HG02852 (cell line): ENCODE measurements at regions not wholly inside any gene's neighbourhood (a gene's known extent, or its start where the extent isn't known, plus 50 kb on each side); places are given as distances from the start of the nearest gene placed in this dataset.
"Not testable (repeated sequence)": the region's sequence is repeated elsewhere in the genome, so short reads cannot be mapped to it uniquely, and the experiment has no call there.

Experiments used
- ATAC-seq: cut with Tn5 transposase; IDR thresholded peaks from one replicate; pipeline ENCODE4 v1.9.1; 2021; ENCODE audit warnings: mild to moderate bottlenecking, moderate library complexity; ENCODE audit not compliant: unreplicated experiment

DNA sequence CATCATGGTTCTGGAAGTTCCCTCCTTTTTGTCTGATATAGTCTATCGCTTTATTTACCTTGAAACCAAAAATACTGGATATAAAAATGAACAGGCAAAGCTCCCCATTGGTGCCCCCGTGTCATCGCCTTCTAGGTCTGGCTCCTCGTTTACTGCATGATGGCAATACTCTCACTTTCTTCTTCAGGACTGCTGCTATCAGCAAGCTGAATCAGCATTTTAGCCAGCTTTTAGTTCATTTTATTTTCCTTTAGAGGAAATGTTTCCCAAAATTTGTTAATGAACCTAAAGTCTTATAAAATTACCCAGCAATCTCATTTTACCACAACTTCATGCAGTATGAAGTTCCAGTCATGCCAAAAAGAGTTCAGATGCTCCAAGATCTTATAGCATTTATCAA is 80.5 kb downstream of the ZIC3 start:
- no peak for ATAC-seq

DNA sequence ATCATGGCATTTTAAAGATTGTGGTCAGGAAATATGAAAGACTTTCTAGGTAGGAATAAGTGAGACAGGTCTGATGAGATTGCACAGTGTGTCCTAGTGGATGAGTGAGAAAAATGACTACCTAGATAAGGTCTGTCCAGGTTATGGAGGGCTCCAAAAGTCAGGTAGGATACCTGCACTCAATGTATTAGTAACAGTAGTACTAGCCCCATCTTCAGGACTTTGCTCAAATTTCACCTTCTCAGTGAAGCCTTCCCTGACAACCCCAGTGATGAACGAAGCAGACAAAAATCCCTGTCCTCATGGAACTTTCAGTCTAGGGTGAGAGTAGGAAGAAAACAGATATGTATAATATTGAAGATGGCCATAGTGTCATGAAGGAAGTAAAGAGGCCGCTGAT is 85.7 kb downstream of the ZIC3 start:
- ATAC-seq, result no peak

DNA sequence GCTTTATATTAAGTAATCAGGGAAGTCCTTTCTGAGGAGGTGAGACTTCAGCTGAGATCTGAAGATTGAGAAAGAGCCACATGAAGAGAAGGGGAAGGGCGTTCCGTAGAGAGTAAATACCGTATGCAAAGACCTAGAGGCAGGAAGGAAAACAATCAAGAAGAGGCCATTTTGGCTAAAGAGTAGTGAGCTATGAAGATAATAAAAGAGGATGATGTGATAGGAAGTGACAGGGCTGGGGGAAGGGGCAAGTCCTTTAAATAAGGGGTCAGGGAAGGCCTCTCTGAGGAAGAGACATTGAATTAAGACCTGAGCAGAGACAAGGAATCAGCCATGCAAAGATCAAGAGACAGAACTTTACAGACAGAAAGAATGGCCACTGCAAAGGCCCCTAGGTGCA is 86.2 kb downstream of the ZIC3 start:
- ATAC-seq, result no peak

DNA sequence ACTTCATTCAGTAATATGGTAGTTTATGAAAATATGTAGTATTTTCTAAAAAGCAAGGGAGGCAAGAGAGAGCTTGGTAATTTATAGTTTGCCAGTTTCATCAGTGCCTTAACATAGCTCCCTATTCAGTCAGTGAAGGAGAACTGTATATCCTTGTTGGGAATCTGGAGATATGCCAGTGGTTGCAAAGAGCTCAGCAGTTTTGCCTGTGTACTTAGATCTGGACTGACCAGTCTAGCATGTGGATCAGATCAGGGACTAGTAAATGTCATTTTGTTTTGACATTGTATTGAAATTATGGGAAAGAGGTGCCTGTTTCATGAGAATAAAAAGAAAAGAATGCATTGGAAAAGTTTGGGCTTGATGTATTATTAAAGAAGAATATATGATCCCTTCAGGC is 88.6 kb downstream of the ZIC3 start:
- ATAC-seq, result no peak

GRCh38 chrX:137667776-137668175 is 101.8 kb downstream of the ZIC3 start:
- no peak for ATAC-seq

DNA sequence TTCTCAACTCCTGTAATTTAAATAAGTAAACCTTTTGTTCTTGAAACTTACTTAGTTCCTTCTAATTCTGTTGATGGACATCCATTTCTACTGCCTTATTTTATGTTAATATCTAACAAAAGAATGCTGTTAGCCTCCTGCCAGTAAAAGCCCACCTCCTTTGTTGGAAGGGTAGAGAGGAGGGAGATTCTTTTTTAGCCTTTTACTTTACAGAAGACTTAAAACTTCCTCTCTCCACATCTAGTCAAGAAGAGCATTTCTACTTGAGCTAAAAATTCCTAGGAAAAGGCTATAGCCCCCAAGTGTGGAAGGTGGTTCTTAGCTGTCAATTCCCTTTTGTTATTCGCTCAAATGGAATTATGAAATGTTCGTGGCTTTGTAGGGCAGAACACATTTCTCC is 118.7 kb downstream of the ZIC3 start:
- ATAC-seq, result no peak

- no peak for ATAC-seq
These were observed 129.5 kb downstream of the ZIC3 start for GRCh38 chrX:137695417-137695816.

DNA sequence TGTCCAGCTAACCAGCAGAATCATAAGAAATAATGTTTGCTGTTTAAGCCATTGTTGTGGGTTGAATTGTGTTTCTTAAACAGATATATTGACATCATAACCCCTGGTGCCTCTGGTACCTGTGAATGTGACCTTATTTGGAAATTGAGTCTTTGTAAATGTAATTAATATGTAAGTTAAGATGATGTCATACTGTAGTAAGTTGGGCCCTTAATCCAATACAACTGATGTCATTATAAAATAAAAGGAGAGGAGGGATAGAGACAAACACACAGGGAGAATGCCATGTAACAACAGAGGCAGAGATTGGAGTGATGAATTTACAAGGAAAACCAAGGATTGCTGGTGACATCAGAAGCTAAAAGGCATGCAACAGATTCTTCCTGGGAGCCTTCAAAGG is 141.4 kb downstream of the ZIC3 start:
- no peak for ATAC-seq

- no peak for ATAC-seq
These were observed 176.9 kb downstream of the ZIC3 start for GRCh38 chrX:137742846-137743245.

GRCh38 chrX:137743414-137743813 is 177.5 kb downstream of the ZIC3 start:
- no peak for ATAC-seq

DNA sequence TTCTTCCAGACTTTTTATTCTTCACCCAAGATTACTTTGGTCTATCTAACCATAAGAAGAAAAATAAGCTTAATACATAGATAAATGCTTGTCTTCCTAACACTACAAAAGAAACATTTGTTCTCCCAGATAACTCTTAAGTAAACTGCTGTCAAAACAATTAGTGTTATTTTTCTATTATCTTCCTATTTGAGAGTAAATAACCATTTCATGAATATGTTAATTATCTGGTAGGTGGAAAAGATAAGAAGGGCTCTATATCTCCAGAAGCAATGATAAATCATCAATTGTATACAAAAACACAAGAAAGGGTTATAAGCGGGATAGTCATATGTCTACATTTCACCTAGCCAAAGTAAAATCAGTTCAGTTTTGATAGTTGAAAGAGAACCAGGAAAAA is 180.4 kb downstream of the ZIC3 start:
- no peak for ATAC-seq

GRCh38 chrX:137747244-137748043 is 181.5 kb downstream of the ZIC3 start:
- no peak for ATAC-seq

DNA sequence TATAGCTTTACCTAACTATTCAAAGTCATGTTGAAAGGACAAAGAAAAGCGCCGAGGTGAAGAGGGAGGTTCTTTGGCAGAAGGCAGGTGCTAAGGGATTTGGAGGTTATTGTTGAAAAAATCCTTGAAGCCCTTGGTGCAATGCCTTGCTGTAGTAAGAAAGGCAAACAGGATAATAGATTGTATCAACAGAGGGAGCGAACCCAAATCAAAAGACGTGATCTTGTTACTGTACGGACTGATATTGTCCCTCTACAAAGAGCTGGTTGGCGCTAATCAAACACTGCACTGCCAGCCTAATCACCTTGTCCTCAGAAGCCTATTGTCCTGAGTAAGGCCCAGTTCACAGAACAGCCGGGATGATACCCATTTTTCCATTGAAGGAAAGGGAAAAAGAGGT is 182.9 kb downstream of the ZIC3 start:
- no peak for ATAC-seq

DNA sequence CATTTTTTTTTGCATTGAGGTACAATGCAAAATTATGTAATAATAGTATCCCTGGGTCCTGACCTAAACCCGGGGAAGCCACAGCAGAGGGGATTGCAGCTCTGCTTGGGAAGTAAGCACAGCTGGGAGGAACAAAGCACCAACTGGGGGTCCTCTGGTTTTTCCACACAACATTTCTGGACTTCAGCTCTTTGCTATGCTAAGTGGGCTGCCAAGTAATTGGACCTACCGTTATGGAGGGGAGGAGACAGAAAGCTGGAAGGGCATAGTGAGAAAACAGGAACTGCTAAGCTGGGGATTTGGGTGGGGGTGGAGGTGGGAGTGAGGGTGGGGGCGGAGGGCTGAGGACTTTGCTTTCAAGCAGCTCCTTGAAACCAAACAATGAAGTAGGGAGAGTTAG is 183.3 kb downstream of the ZIC3 start:
- ATAC-seq, result no peak

DNA sequence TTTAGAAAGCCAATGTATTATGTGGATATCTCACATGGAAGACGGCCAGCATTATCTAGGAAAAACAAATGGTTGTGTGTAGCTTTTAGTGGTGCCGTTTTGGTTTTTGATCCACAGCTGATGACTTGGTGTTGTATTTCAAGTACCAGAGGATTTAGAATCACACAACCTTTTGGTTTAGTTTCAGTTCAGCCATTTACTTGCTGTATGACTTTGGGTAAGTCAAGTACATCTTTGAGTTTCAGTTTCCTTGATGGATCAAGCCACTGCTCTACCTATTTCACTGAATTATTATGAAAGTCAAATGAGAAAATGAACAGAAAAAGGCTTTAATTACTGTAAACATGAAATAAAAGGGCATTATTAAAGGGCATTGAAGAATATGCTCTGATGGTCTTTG is 205.6 kb downstream of the ZIC3 start:
- no peak for ATAC-seq

GRCh38 chrX:137792214-137792613 is 226.3 kb downstream of the ZIC3 start:
- ATAC-seq, result no peak

DNA sequence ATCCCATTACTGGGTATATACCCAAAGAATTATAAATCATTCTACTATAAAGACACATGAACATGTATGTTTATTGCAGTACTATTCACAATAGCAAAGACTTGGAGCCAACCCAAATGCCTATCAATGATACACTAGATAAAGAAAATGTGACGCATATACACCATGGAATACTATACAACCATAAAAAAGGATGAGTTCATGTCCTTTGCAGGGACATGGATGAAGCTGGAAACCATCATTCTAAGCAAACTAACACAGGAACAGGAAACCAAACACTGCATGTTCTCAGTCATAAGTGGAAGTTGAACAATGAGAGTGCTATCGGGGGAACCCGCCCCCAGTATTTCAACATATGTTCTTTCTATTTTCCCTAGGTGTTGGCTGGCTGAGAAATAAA is 232.0 kb downstream of the ZIC3 start:
- not testable (repeated sequence) for ATAC-seq

- ATAC-seq, result no peak
These were observed 257.3 kb downstream of the ZIC3 start for GRCh38 chrX:137823257-137823656.

DNA sequence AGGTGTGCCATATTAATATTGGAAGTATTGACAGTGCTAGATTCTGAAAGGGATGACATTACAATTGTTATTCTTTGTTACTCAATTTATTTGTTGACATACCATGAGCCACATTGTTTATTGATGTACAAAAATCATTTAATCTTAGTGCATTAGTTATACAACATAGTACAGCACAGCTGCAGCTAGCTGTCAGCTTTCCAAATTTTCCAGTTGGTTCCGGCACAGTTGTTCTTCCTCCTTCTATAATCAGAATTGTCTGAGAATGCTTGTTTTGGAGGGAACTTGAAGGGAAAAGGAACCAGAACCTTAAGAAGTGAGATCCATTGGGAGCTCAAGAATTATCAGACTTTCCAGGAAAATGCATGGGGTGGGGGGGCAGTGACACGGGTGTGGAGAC is 281.4 kb downstream of the ZIC3 start:
- no peak for ATAC-seq

- ATAC-seq, result no peak
These were observed 282.5 kb downstream of the ZIC3 start for GRCh38 chrX:137848266-137848905.

- no peak for ATAC-seq
These were observed 286.6 kb downstream of the ZIC3 start for GRCh38 chrX:137852502-137852901.

DNA sequence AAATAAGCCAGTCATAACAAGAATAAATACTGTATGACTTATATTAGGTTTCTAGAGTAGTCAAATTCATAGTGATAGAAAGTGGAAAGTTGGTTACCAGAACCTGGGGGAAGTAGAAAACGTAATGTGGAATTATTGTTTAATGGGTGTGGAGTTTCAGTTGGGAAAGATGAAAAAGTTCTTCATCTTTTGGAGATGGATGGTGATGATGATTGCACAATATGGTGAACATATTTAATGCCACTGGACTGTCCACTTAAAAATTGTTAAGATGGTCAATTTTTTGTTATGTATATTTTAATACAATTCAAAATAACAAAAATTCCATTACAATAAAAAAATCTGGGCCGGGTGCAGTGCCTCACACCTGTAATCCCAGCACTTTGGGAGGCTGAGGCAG is 289.6 kb downstream of the ZIC3 start:
- ATAC-seq, result no peak

DNA sequence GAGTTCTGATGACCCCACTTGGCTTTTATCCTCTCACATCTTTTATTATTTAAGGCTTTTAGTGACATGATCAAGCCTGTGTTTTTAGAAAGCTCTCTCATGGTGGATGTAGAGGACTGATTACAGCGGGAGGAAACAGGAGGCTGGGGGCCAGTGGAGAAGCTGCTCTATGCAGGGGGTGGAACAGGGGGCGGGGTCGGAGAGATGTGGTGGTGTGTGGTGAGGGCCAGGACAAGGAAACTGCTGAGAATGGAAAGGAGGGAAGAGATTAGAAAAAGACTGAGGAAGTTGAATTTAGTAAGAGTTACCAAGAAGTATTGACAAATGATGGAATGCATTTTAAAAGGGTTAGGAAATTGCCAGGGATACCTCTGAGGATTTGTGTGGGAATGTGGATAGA is 292.2 kb downstream of the ZIC3 start:
- ATAC-seq, result no peak
